ENCODE measurements at regions not wholly inside any gene's neighbourhood (a gene's known extent, or its start where the extent isn't known, plus 50 kb on each side); places are given as distances from the start of the nearest gene placed in this dataset.

DNA sequence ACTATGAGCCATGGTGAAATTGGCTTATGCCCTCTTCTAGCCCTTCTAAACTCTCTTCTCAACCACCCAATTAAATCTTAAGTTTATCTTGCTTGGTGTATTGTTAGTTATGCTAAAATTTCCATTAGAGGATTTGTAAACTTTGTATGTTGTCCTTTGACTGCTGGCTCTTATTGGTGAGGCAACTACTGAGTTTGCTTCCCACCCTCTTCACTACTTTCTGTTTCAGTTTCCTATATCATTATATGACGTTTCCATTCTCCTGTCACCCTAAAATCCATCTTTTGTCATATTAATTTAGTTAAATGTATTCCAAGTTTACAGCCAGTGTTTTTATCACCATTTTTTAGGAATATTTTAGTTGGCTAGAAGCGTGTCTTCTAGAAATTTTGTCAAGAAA, 80.9 kb upstream of the VWC2 start:
- TF ChIP-seq, protein P1, sequence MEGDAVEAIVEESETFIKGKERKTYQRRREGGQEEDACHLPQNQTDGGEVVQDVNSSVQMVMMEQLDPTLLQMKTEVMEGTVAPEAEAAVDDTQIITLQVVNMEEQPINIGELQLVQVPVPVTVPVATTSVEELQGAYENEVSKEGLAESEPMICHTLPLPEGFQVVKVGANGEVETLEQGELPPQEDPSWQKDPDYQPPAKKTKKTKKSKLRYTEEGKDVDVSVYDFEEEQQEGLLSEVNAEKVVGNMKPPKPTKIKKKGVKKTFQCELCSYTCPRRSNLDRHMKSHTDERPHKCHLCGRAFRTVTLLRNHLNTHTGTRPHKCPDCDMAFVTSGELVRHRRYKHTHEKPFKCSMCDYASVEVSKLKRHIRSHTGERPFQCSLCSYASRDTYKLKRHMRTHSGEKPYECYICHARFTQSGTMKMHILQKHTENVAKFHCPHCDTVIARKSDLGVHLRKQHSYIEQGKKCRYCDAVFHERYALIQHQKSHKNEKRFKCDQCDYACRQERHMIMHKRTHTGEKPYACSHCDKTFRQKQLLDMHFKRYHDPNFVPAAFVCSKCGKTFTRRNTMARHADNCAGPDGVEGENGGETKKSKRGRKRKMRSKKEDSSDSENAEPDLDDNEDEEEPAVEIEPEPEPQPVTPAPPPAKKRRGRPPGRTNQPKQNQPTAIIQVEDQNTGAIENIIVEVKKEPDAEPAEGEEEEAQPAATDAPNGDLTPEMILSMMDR (conservative IDR thresholded peaks at IDR 0.05), result no peak
- no peak for TF ChIP-seq EZH2 (IDR thresholded peaks at IDR 0.05; ENCODE audit: low read depth)

Measured in PC-9 (cell line).